ENCODE measurements at regions not wholly inside any gene's neighbourhood (a gene's known extent, or its start where the extent isn't known, plus 50 kb on each side); places are given as distances from the start of the nearest gene placed in this dataset.

- H3K4me3 ChIP-seq (ENCODE audit: low read length) = no peak overlapping the region
- no peak for TF ChIP-seq CTCF (conservative IDR thresholded peaks at IDR 0.05; ENCODE audit: low read depth, low read length)
- no peak for DNase-seq (ENCODE audit: low read depth)
Measured at GRCh38 chr3:110654843-110655502, 416.6 kb upstream of the NECTIN3 start.

GRCh38 chr3:110656394-110657025 is 415.1 kb upstream of the NECTIN3 start:
- TF ChIP-seq CTCF (conservative IDR thresholded peaks at IDR 0.05; ENCODE audit: low read depth, low read length) = no peak
- no peak for DNase-seq (ENCODE audit: low read depth)
- no peak overlapping the region for H3K4me3 ChIP-seq (ENCODE audit: low read length)

GRCh38 chr3:110664148-110664547 is 407.5 kb upstream of the NECTIN3 start:
- DNase-seq (ENCODE audit: low read depth) = peak; percentile 17
- no peak overlapping the region for H3K4me3 ChIP-seq (ENCODE audit: low read length)
- TF ChIP-seq CTCF (conservative IDR thresholded peaks at IDR 0.05; ENCODE audit: low read depth, low read length) = no peak

- no peak overlapping the region for H3K4me3 ChIP-seq (ENCODE audit: low read length)
- TF ChIP-seq CTCF (conservative IDR thresholded peaks at IDR 0.05; ENCODE audit: low read depth, low read length) = no peak
- DNase-seq (ENCODE audit: low read depth) = no peak
Measured at GRCh38 chr3:110666495-110666894, 405.1 kb upstream of the NECTIN3 start.

GRCh38 chr3:110667216-110667615 is 404.4 kb upstream of the NECTIN3 start:
- TF ChIP-seq CTCF (conservative IDR thresholded peaks at IDR 0.05; ENCODE audit: low read depth, low read length) = no peak
- no peak for DNase-seq (ENCODE audit: low read depth)
- H3K4me3 ChIP-seq (ENCODE audit: low read length) = no peak overlapping the region

GRCh38 chr3:110670407-110670806 is 401.2 kb upstream of the NECTIN3 start:
- DNase-seq (ENCODE audit: low read depth) = no peak
- no peak overlapping the region for H3K4me3 ChIP-seq (ENCODE audit: low read length)
- no peak for TF ChIP-seq CTCF (conservative IDR thresholded peaks at IDR 0.05; ENCODE audit: low read depth, low read length)

- no peak overlapping the region for H3K4me3 ChIP-seq (ENCODE audit: low read length)
- no peak for TF ChIP-seq CTCF (conservative IDR thresholded peaks at IDR 0.05; ENCODE audit: low read depth, low read length)
- DNase-seq (ENCODE audit: low read depth) = peak; percentile 21
Measured at GRCh38 chr3:110677506-110677905, 394.1 kb upstream of the NECTIN3 start.
